B cell (primary cell): ENCODE measurements at regions not wholly inside any gene's neighbourhood (a gene's known extent, or its start where the extent isn't known, plus 50 kb on each side); places are given as distances from the start of the nearest gene placed in this dataset.

Experiments
- EZH2 ChIP-seq: IDR thresholded peaks from 2 replicates; pipeline ENCODE4 v1.6.1; 2012; ENCODE audit warnings: borderline replicate concordance, low read depth, mild to moderate bottlenecking, moderate library complexity, low read length; ENCODE audit not compliant: insufficient read depth, poor library complexity, severe bottlenecking
- TF ChIP-seq, protein P1 (sequence below): fragments of 200-600 bp; IDR thresholded peaks from one replicate; pipeline ENCODE4 v1.8.0; 2022; ENCODE audit warnings: antibody characterized with exemption, mild to moderate bottlenecking

- TF ChIP-seq, protein P1, sequence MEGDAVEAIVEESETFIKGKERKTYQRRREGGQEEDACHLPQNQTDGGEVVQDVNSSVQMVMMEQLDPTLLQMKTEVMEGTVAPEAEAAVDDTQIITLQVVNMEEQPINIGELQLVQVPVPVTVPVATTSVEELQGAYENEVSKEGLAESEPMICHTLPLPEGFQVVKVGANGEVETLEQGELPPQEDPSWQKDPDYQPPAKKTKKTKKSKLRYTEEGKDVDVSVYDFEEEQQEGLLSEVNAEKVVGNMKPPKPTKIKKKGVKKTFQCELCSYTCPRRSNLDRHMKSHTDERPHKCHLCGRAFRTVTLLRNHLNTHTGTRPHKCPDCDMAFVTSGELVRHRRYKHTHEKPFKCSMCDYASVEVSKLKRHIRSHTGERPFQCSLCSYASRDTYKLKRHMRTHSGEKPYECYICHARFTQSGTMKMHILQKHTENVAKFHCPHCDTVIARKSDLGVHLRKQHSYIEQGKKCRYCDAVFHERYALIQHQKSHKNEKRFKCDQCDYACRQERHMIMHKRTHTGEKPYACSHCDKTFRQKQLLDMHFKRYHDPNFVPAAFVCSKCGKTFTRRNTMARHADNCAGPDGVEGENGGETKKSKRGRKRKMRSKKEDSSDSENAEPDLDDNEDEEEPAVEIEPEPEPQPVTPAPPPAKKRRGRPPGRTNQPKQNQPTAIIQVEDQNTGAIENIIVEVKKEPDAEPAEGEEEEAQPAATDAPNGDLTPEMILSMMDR, result no peak
- no peak for TF ChIP-seq EZH2
Measured at GRCh38 chr5:52544738-52545137, 243.0 kb upstream of the ITGA1 start.
